H9 (cell line): ENCODE measurements at regions not wholly inside any gene's neighbourhood (a gene's known extent, or its start where the extent isn't known, plus 50 kb on each side); places are given as distances from the start of the nearest gene placed in this dataset.

Experiments
- DNase-seq: peaks from one replicate; pipeline ENCODE4 v3.0.0-alpha.2; 2017
- H2AFZ ChIP-seq: one replicate; pipeline ENCODE4 v1.6.1; 2013; ENCODE audit warnings: mild to moderate bottlenecking, low read length, control low read depth, moderate library complexity
- H2AK5ac ChIP-seq: 2 replicates; pipeline ENCODE4 v1.6.1; 2013; ENCODE audit warnings: low read length, control low read depth, mixed read lengths; ENCODE audit not compliant: insufficient read length
- H2BK120ac ChIP-seq: one replicate; pipeline ENCODE4 v1.6.1; 2013; ENCODE audit warnings: low read depth, mild to moderate bottlenecking, low read length, control low read depth, inconsistent platforms; ENCODE audit not compliant: poor library complexity, severe bottlenecking
- H2BK12ac ChIP-seq: 2 replicates; pipeline ENCODE4 v1.6.1; 2013; ENCODE audit warnings: low read length, control low read depth, mixed read lengths, low read depth; ENCODE audit not compliant: insufficient read length
- H2BK15ac ChIP-seq: 2 replicates; pipeline ENCODE4 v1.6.1; 2013; ENCODE audit warnings: low read depth, low read length, control low read depth
- H2BK20ac ChIP-seq: one replicate; pipeline ENCODE4 v1.6.1; 2013; ENCODE audit warnings: low read depth, mild to moderate bottlenecking, low read length, control low read depth, inconsistent platforms; ENCODE audit not compliant: poor library complexity, severe bottlenecking
- H2BK5ac ChIP-seq: 2 replicates; pipeline ENCODE4 v1.6.1; 2013; ENCODE audit warnings: low read length, control low read depth, mixed read lengths; ENCODE audit not compliant: insufficient read length
- H3K14ac ChIP-seq: 2 replicates; pipeline ENCODE4 v1.6.1; 2013; ENCODE audit warnings: low read length, control low read depth; ENCODE audit not compliant: insufficient read depth
- H3K18ac ChIP-seq: 2 replicates; pipeline ENCODE4 v1.6.1; 2013; ENCODE audit warnings: low read depth, mild to moderate bottlenecking, mixed read lengths, low read length, control low read depth; ENCODE audit not compliant: insufficient read length
- H3K23ac ChIP-seq: 2 replicates; pipeline ENCODE4 v1.6.1; 2013; ENCODE audit warnings: low read length, control low read depth, mixed read lengths, low read depth; ENCODE audit not compliant: insufficient read length
- H3K23me2 ChIP-seq: 2 replicates; pipeline ENCODE4 v1.6.1; 2013; ENCODE audit warnings: low read depth, mild to moderate bottlenecking, mixed read lengths, low read length, control low read depth; ENCODE audit not compliant: insufficient read length, poor library complexity, severe bottlenecking
- H3K27ac ChIP-seq: 2 replicates; pipeline ENCODE4 v1.5.1; 2013; ENCODE audit warnings: low read length, control low read depth, mixed read lengths, low read depth; ENCODE audit not compliant: insufficient read length
- H3K27me3 ChIP-seq: 2 replicates; pipeline ENCODE4 v1.6.1; 2013; ENCODE audit warnings: low read length, control low read depth, inconsistent platforms; ENCODE audit not compliant: insufficient read depth
- H3K4ac ChIP-seq: 2 replicates; pipeline ENCODE4 v1.6.1; 2013; ENCODE audit warnings: low read depth, mild to moderate bottlenecking, control low read depth, inconsistent platforms, low read length, moderate library complexity
- H3K4me1 ChIP-seq: 2 replicates; pipeline ENCODE4 v1.6.1; 2013; ENCODE audit warnings: low read length, control low read depth, inconsistent platforms; ENCODE audit not compliant: insufficient read depth
- H3K4me2 ChIP-seq: 2 replicates; pipeline ENCODE4 v1.6.1; 2013; ENCODE audit warnings: low read length, control low read depth, mixed read lengths; ENCODE audit not compliant: insufficient read length, insufficient read depth
- H3K56ac ChIP-seq: 2 replicates; pipeline ENCODE4 v1.6.1; 2013; ENCODE audit warnings: low read depth, mild to moderate bottlenecking, mixed read lengths, low read length, control low read depth; ENCODE audit not compliant: insufficient read length
- H3K79me1 ChIP-seq: 2 replicates; pipeline ENCODE4 v1.6.1; 2013; ENCODE audit warnings: low read depth, mild to moderate bottlenecking, moderate library complexity, low read length, control low read depth, inconsistent platforms; ENCODE audit not compliant: insufficient read depth, poor library complexity, severe bottlenecking
- H3K79me2 ChIP-seq: 2 replicates; pipeline ENCODE4 v1.6.1; 2013; ENCODE audit warnings: low read length, control low read depth, inconsistent platforms; ENCODE audit not compliant: insufficient read depth
- H3K9ac ChIP-seq: 2 replicates; pipeline ENCODE4 v1.6.1; 2013; ENCODE audit warnings: low read length, control low read depth, mixed read lengths; ENCODE audit not compliant: insufficient read length; ENCODE audit errors: extremely low read depth
- H3K9me3 ChIP-seq: one replicate; pipeline ENCODE4 v1.6.1; 2013; ENCODE audit warnings: low read depth, low read length, inconsistent platforms; ENCODE audit not compliant: control insufficient read depth
- H3T11ph ChIP-seq: one replicate; pipeline ENCODE4 v1.6.1; 2013; ENCODE audit warnings: mild to moderate bottlenecking, low read length, control low read depth, inconsistent platforms
- H4K20me1 ChIP-seq: one replicate; pipeline ENCODE4 v1.6.1; 2013; ENCODE audit not compliant: control insufficient read depth, insufficient read length, insufficient read depth
- H4K5ac ChIP-seq: 2 replicates; pipeline ENCODE4 v1.6.1; 2013; ENCODE audit warnings: low read depth, mild to moderate bottlenecking, mixed read lengths, low read length, control low read depth; ENCODE audit not compliant: insufficient read length
- H4K8ac ChIP-seq: replicated peaks from 2 replicates; pipeline ENCODE4 v1.6.1; 2013; ENCODE audit warnings: low read length, control low read depth, mixed read lengths, low read depth; ENCODE audit not compliant: insufficient read length
- H4K91ac ChIP-seq: 2 replicates; pipeline ENCODE4 v1.6.1; 2013; ENCODE audit warnings: low read depth, mild to moderate bottlenecking, moderate library complexity, mixed read lengths, low read length, control low read depth; ENCODE audit not compliant: insufficient read length
- H3K27ac Mint-ChIP-seq, 3 experiments: 2 replicates in 2 of 3; 3 replicates in 1 of 3; pipeline ENCODE4 v1.8.0; 2020 to 2021; ENCODE audit warnings: mixed read lengths in 3 of 3, mild to moderate bottlenecking in 1 of 3, moderate library complexity in 1 of 3
- H3K27me3 Mint-ChIP-seq: 2 replicates; pipeline ENCODE4 v1.8.0; 2021; ENCODE audit warnings: low read depth, mild to moderate bottlenecking, moderate library complexity, mixed read lengths
- H3K36me3 Mint-ChIP-seq, 3 experiments: 2 replicates in 2 of 3; 3 replicates in 1 of 3; pipeline ENCODE4 v1.8.0; 2020 to 2021; ENCODE audit warnings: low read depth in 3 of 3, mixed read lengths in 3 of 3; ENCODE audit not compliant: insufficient read depth in 1 of 3
- H3K4me1 Mint-ChIP-seq, 2 experiments: 2 replicates each; pipeline ENCODE4 v1.8.0; 2020; ENCODE audit warnings: mixed read lengths in 2 of 2
- H3K4me3 Mint-ChIP-seq, 2 experiments: 2 replicates in 1 of 2; 3 replicates in 1 of 2; pipeline ENCODE4 v1.8.0; 2020 to 2021; ENCODE audit warnings: mild to moderate bottlenecking in 2 of 2, mixed read lengths in 2 of 2, moderate library complexity in 1 of 2
- H3K9me3 Mint-ChIP-seq, 2 experiments: 2 replicates in 1 of 2; 3 replicates in 1 of 2; pipeline ENCODE4 v1.8.0; 2020; ENCODE audit warnings: mild to moderate bottlenecking in 2 of 2, mixed read lengths in 2 of 2, moderate library complexity in 1 of 2
- WGBS: extraction: QIAGEN DNeasy Blood & Tissue Kit; methylation state at CpG from one replicate; pipeline ENCODE4 v1.1.7; 2013; ENCODE audit warnings: missing lambda C conversion rate, low lambda C conversion rate, mixed read lengths; ENCODE audit not compliant: insufficient read length; ENCODE audit errors: extremely low coverage; 5-methylcytosine and 5-hydroxymethylcytosine counted together
- TF ChIP-seq, protein P1 (sequence below): fragments of 200-600 bp; sonication (generic); conservative IDR thresholded peaks from 3 replicates; pipeline ENCODE4 v1.8.0; 2021; ENCODE audit warnings: antibody characterized with exemption, mild to moderate bottlenecking

DNA sequence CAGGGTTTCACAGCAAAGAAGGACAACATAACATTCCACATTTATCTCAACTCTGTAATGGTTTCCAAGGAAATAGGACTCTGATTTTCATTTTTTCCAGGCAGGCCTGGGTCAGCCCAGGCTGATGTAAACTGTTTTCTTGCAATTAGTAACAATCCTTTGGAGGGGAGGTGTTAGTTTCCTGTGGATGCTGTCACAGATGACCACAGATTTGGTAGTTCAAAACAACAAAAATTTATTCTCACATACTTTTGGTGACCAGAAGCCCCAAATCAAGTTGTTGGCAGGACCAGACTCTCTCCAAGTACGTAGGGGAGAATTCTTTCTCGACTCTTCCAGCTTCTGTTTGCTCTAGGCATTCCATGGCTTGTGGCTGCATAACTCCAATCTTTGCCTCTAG is 88.0 kb downstream of the EDEM1 start:
- Histone ChIP-seq H3K18ac (no peak overlapping the region), H4K8ac (no peak overlapping the region), H3K23ac (no peak overlapping the region), H2BK5ac (no peak overlapping the region), H4K20me1 (no peaks in the 10 kb centered on the region), H2AK5ac (no peak overlapping the region), H2BK120ac (no peak overlapping the region), H3K4me2 (no peak overlapping the region), H3K79me2 (no peaks in the 10 kb centered on the region), H3K27me3 (no peaks in the 10 kb centered on the region), H3K56ac (no peak overlapping the region), H3K14ac (no peak overlapping the region), H2BK12ac (no peak overlapping the region), H2BK20ac (no peak overlapping the region), H2AFZ (no peak overlapping the region), H3K9me3 (no peaks in the 10 kb centered on the region), H3K79me1 (no peaks in the 10 kb centered on the region), H3K27ac (no peak overlapping the region), H4K5ac (no peak overlapping the region), H4K91ac (no peak overlapping the region), H3T11ph (no peak overlapping the region), H3K9ac (peak overlapping the region; percentile 49), H3K23me2 (no peaks in the 10 kb centered on the region), H3K4me1 (no peaks in the 10 kb centered on the region), H2BK15ac (no peak overlapping the region), H3K4ac (no peak overlapping the region)
- H3K9me3 Mint-ChIP-seq = peaks cover 2 to 5% of the 10 kb centered on the region in 2 experiments; a peak in 2 of 5 replicates
- H3K4me1 Mint-ChIP-seq = no peaks in the 10 kb centered on the region
- no peaks in the 10 kb centered on the region for H3K36me3 Mint-ChIP-seq
- no CpG with 5 or more reads among the region's 2 CpGs for WGBS
- no peaks in the 10 kb centered on the region for H3K27me3 Mint-ChIP-seq
- TF ChIP-seq, protein P1, sequence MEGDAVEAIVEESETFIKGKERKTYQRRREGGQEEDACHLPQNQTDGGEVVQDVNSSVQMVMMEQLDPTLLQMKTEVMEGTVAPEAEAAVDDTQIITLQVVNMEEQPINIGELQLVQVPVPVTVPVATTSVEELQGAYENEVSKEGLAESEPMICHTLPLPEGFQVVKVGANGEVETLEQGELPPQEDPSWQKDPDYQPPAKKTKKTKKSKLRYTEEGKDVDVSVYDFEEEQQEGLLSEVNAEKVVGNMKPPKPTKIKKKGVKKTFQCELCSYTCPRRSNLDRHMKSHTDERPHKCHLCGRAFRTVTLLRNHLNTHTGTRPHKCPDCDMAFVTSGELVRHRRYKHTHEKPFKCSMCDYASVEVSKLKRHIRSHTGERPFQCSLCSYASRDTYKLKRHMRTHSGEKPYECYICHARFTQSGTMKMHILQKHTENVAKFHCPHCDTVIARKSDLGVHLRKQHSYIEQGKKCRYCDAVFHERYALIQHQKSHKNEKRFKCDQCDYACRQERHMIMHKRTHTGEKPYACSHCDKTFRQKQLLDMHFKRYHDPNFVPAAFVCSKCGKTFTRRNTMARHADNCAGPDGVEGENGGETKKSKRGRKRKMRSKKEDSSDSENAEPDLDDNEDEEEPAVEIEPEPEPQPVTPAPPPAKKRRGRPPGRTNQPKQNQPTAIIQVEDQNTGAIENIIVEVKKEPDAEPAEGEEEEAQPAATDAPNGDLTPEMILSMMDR = no peak
- DNase-seq = no peak
- H3K27ac Mint-ChIP-seq = no peak overlapping the region
- H3K4me3 Mint-ChIP-seq = no peak overlapping the region
